ENCODE measurements at regions not wholly inside any gene's neighbourhood (a gene's known extent, or its start where the extent isn't known, plus 50 kb on each side); places are given as distances from the start of the nearest gene placed in this dataset.
A peak's percentile ranks its signal among the peaks of the same experiment; 100 is the strongest.
"Not testable (repeated sequence)": the region's sequence is repeated elsewhere in the genome, so short reads cannot be mapped to it uniquely, and the experiment has no call there.

DNA sequence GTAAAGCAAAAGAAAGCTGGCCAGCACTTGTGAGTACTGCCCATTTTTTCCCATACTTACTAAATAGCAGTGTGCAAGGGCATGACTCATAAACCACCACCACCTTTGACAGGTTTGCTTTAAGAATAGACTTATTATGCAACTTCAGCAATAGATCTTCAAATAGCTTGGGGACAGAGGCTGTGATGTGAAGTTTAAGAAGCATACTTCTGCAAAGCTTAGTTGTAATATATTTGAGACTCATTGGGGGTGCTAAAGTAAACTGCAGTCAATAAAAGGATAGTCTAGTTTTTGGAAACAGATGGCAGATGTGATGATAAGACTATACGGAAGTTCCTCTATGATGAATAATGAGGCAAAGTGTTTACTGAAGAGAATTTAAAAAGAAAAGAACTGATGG, 210.0 kb downstream of the PLA2G4A start:
- DNase-seq (ENCODE audit: low spot score) = peak; percentile 9

DNA sequence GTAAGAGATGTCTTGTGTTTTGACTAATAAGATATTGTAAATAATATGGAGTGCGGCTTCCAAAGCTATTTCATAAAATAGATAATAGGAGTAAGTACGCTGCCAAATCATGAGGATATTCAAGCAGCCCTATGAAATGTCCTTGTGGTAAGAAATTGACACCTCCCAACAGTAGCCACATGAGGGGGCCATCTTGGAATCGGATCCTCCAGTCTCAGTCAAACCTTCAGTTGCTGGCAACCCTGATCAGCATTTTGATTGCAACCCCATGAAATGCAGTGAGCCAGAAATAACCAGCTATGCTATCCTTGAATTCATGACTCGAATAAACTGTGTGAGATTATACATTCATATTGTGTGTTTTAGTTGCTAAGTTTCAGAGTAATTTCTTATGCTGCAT, 212.4 kb downstream of the PLA2G4A start:
- DNase-seq (ENCODE audit: low spot score) = no peak

DNA sequence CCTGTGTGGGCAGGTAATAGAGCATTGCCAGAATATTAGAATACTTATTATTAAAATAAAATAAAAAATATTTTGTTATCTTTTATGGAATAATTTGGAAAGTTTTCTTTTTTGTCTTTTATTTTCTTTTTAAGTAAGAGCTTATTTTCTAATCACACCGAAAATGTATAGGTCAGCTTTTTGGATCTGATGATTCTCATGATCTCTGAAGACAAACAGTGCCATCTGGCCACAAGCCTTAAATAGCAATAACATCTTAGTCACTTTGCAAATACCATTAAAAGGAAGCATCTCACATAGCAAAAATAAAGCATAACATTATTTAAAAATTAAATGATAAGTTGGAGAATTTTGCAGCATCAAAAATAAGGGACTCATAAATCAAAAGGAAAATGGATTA, 213.8 kb downstream of the PLA2G4A start:
- no peak for DNase-seq (ENCODE audit: low spot score)

DNA sequence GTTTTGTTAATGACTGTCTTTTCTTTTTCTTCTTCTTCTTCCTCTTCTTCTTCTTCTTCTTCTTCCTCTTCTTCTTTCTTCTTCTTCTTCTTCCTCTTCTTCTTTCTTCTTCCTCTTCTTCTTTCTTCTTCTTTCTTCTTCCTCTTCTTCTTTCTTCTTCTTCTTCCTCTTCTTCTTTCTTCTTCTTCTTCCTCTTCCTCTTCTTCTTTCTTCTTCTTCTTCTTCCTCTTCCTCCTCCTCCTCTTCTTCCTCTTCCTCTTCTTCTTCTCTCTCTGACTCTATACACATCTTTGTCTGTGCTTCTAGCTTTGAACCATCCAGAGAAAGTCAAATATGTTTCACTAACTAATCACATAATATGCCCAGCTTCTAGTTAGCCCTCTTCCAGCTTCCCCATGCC, 214.7 kb downstream of the PLA2G4A start:
- not testable (repeated sequence) for DNase-seq (ENCODE audit: low spot score)

- no peak for DNase-seq (ENCODE audit: low spot score)
Measured at GRCh38 chr1:187044411-187044810, 215.7 kb downstream of the PLA2G4A start.

DNA sequence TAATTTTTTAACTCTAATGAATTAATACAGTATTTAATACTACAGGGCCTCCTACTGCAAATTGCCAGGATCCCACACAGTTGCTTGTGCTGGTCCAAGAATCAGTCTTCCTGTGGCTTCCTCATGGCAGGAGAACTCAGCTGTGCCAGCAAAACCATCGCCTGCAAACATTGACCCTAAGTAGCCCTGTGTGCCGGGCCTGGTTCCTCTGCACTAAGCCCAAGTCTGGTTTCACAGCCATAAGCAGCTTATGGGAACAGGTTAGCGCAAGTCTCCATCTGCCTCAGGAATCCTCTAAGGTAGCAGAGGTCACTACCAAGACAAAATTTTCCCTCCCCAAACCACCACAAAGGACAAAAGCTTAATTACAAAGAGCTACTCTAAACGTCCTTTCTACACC, 216.6 kb downstream of the PLA2G4A start:
- DNase-seq (ENCODE audit: low spot score) = no peak

- DNase-seq (ENCODE audit: low spot score) = no peak
Measured at GRCh38 chr1:187046293-187046692, 217.5 kb downstream of the PLA2G4A start.

GRCh38 chr1:187047298-187047697, 218.5 kb downstream of the PLA2G4A start:
- DNase-seq (ENCODE audit: low spot score) = no peak

GRCh38 chr1:187051618-187052232, 223.0 kb downstream of the PLA2G4A start:
- DNase-seq (ENCODE audit: low spot score) = peak; percentile 26

DNA sequence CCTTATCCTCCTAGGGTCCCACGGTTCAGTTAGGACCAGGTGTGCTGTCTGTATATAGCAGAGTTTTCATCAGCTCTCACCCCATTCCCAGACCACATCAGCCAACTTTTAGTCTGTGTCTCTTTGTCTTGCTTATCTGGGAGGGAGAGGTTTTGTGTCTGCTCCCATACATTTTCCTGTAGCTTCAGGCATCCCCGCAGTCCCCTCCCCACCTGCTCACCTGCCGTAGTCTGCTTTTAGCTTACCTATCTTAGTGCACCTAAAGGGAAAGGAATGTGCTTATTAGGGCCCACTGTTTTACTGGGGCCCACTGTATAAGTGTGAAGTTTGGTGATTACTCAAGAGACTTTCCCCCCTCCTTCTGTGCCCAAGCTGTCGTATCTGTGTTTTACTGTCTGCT, 225.1 kb downstream of the PLA2G4A start:
- DNase-seq (ENCODE audit: low spot score) = no peak

DNA sequence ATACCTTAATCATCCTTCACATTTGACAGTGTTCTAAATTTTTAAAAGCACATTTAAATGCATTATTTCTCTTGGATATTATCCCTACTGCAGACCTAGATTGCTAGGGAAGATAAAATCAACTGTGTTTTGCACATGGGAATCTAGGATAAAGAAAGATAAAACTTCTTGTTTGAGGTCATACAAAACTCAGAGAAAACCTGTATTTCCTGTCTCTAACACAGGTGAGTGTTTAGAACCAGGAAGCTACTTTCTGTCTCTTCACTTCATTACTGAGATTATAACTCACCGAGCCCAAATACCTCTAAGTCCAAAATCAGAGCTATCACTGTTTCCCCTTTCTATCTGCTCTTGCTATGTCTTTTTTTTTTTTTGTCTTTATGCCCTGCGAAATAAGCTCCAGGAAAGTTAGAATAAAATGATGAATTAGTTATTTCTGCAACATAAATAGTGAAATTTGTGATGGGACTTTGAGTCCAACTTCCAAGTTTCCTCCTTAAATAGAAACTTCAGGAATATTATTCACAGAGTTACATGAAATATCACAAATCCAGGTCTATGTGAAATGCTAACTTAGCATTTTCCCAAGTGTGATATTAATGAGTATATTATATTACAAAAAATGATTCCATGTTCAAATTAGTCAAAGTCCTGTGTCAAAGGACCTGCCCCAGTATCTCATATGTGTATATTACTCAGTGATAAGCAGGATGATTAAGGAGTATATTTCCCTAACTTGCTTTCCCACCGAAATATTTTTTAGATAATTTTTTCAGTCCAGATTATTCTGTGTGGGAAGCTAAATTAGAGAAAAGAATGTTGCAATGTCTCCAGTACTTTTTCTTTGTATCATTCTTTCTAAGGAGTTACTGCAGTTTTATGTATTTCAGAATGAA, 226.4 kb downstream of the PLA2G4A start:
- no peak for DNase-seq (ENCODE audit: low spot score)

GRCh38 chr1:187063271-187063670, 234.5 kb downstream of the PLA2G4A start:
- DNase-seq (ENCODE audit: low spot score) = no peak

DNA sequence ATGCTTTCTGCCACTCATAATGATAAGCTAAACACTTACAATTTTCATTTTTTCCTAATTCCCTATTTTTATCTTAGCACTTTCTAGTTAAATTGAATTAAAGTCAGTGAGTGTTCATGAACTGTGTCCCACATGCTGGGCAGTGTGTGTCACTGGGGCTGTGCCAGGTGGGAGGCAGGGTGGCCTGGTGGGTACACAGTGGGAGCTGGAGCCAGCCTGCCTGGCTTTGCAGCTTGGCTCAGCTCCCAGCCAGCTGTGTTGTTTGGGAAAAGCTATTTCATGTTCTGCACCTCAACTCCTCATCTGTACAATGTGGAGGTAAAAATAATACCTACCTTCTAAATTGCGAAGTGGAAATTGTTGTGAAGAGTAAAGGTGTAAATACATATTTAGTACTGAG, 238.4 kb downstream of the PLA2G4A start:
- no peak for DNase-seq (ENCODE audit: low spot score)

DNA sequence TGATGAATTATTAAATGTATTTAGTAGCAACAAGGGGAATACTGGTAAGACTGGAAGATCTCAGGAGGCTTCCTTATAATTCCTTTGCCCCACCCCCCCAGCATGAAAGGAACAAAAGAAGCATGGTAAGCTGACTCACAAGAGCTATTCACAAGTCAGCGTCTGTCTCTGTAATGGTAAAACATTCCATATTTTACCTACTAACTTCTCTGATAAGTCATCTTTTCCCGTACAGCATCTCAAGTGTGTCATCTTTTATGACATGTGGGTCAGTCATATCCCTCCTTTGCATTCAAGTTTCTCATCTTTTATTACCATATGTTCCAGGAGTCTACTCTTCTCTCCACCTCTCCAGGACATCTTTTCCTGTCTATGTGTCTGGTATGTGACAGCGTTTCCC, 241.3 kb downstream of the PLA2G4A start:
- peak; percentile 18 for DNase-seq (ENCODE audit: low spot score)

- DNase-seq (ENCODE audit: low spot score) = not testable (repeated sequence)
Measured at GRCh38 chr1:187072262-187073034, 243.7 kb downstream of the PLA2G4A start.

GRCh38 chr1:187073035-187073560, 244.3 kb downstream of the PLA2G4A start:
- not testable (repeated sequence) for DNase-seq (ENCODE audit: low spot score)

DNA sequence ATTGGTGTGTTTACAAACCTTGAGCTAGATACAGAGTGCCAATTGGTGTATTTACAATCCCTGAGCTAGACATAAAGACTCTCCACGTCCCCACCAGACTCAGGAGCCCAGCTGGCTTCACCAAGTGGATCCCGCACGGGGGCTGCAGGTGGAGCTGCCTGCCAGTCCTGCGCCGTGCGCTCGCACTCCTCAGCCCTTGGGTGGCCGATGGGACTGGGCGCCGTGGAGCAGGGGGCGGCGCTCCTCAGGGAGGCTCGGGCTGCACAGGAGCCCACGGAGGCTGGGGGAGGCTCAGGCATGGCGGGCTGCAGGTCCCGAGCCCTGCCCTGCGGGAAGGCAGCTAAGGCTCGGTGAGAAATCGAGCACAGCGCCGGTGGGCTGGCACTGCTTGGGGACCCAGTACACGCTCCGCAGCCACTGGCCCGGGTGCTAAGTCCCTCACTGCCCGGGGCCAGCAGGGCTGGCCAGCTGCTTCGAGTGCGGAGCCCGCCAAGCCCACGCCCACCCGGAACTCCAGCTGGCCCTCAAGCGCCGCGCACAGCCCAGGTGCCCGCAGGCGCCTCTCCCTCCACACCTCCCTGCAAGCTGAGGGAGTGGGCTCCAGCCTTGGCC, 245.0 kb downstream of the PLA2G4A start:
- DNase-seq (ENCODE audit: low spot score) = not testable (repeated sequence)

DNA sequence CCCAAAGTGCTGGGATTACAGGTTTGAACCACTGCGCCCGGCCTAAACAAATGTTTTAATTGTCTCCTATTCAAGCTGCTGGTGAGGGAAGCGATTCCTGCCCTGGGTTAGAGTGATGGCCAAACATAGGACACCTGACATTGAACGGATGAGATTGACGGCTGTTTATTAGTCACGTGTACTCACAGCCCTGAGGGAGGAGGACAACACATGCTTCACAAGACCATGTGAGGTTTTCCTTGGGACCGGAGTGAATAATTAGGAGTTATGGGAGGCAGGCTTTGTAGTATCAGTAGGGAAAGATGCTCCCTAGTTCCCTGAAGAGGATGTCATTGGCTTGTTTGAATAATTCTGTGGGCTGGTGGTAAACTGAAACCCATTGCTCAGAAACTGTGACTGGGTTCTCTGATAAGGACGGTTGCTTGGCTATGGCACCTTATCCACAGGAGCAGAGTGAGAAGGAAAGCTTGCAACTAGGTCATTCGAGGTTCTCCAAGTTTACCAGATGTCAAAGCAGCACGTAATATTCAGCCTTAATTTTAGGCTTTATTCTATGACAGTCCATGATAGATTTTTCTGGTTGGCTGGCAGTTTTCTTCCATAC, 245.8 kb downstream of the PLA2G4A start:
- DNase-seq (ENCODE audit: low spot score) = no peak

GRCh38 chr1:187076922-187077321, 248.2 kb downstream of the PLA2G4A start:
- no peak for DNase-seq (ENCODE audit: low spot score)

GRCh38 chr1:187078321-187078720, 249.6 kb downstream of the PLA2G4A start:
- DNase-seq (ENCODE audit: low spot score) = no peak

DNA sequence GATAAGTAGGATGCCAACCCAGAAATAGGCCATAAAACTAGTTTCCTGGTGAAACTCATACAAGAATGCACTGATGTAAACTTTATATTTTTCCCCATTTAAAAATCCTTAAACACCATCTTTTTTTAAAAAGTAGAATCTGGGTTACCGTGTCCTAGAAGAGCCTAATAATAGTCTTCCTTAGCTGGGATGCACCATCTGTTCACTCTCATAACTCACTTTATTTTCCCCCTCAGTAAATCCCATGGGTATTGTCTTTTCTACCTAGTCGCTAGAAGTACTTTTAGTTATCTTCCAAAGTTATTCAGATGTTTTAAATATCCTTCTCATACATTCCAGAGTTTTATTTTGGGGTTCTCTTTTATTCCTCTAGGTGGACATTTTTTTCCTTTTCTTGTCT, 250.2 kb downstream of the PLA2G4A start:
- DNase-seq (ENCODE audit: low spot score) = no peak

DNA sequence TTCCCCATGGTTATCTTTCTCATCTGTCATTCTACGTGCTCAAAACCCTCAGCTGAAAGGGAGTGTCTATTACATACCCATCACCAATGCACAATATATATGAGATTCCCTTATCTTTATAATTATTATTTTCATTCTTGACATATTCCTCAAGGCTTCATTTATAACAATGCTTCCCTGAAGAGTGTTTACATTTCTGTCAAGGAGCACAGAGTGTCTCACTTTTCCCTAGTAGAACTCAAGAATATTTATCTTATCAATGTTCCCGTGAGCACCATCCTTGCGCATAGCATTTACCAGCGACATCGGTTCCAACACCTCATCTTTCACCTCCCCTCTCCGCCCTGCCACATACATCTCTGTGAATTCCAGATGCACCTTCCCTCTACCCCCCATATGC, 250.6 kb downstream of the PLA2G4A start:
- no peak for DNase-seq (ENCODE audit: low spot score)
